ENCODE measurements at regions not wholly inside any gene's neighbourhood (a gene's known extent, or its start where the extent isn't known, plus 50 kb on each side); places are given as distances from the start of the nearest gene placed in this dataset.

- no peak for TF ChIP-seq CTCF (IDR thresholded peaks at IDR 0.05)
- no peak for TF ChIP-seq EP300 (IDR thresholded peaks at IDR 0.05)
These were observed 309.9 kb downstream of the GPAM start for GRCh38 chr10:111873621-111874135.

Data from upper lobe of left lung (tissue), 4 donors.